ENCODE measurements at regions not wholly inside any gene's neighbourhood (a gene's known extent, or its start where the extent isn't known, plus 50 kb on each side); places are given as distances from the start of the nearest gene placed in this dataset.

GRCh38 chrX:47723083-47723482 lies 64.1 kb upstream of the UXT start:
- no peak overlapping the region for H2AFZ ChIP-seq (ENCODE audit: low read length)
- H3K4me3 ChIP-seq (replicated peaks in 1 of 3; ENCODE audit: insufficient read depth in 1 of 3, low read depth in 2 of 3, low read length in 3 of 3), result no peak overlapping the region
- H3K9me3 ChIP-seq (ENCODE audit: low read length), result no peaks in the 10 kb centered on the region
- no peaks in the 10 kb centered on the region for H3K27me3 ChIP-seq (ENCODE audit: control insufficient read depth in 1 of 2, insufficient read depth in 2 of 2, low read length in 2 of 2)
- ChIA-PET POLR2A (no interaction called here), CTCF (ENCODE audit: low intra/inter-chr PET ratio, low total read pairs) (no interaction called here)
- no peak overlapping the region for H3K27ac ChIP-seq (ENCODE audit: extremely low read length, insufficient read depth, low read length)
- intact Hi-C loops (cut with micrococcal nuclease; ENCODE audit: unreplicated experiment), result no loop called here
- H3K79me2 ChIP-seq (ENCODE audit: insufficient read depth, low read length), result no peaks in the 10 kb centered on the region
- 40% methylated on average over 2 of the region's 5 CpGs for WGBS (ENCODE audit: low lambda C conversion rate)
- DNase-seq (ENCODE audit: low spot score), result no peak
- no peaks in the 10 kb centered on the region for H3K36me3 ChIP-seq (replicated peaks in 1 of 2; ENCODE audit: control insufficient read depth in 1 of 2, insufficient read depth in 2 of 2, low read length in 2 of 2)
- in situ Hi-C loops (cut with HindIII; ENCODE audit: extremely low pct_ligation_motif_present, low pct_unique_long_range_greater_than_20kb), result no loop called here
- ATAC-seq, result no peak
- no peak overlapping the region for H3K4me2 ChIP-seq (ENCODE audit: low read depth, low read length)
- H3K9ac ChIP-seq (ENCODE audit: insufficient read depth, low read depth, low read length), result no peak overlapping the region
- BruUV-seq (replicated peaks), result no TSS peak
- H4K20me1 ChIP-seq (ENCODE audit: insufficient read depth, low read length), result no peaks in the 10 kb centered on the region
- no peak for TF ChIP-seq ELF4 (CRISPR knock-in tag; IDR thresholded peaks at IDR 0.05; ENCODE audit: borderline replicate concordance)
- no peak for TF ChIP-seq MAF1 (CRISPR knock-in tag; IDR thresholded peaks at IDR 0.05; ENCODE audit: borderline replicate concordance)
- no peak for TF ChIP-seq TP53 (CRISPR knock-in tag; conservative IDR thresholded peaks at IDR 0.05)
- TF ChIP-seq TBP (CRISPR knock-in tag; IDR thresholded peaks at IDR 0.05), result no peak
- TF ChIP-seq NRL (CRISPR knock-in tag; IDR thresholded peaks at IDR 0.05; ENCODE audit: borderline replicate concordance), result no peak
- no peak for TF ChIP-seq TFDP1 (CRISPR knock-in tag; IDR thresholded peaks at IDR 0.05; ENCODE audit: borderline replicate concordance)
- TF ChIP-seq PAF1 (CRISPR knock-in tag; IDR thresholded peaks at IDR 0.05), result no peak
- no peak for TF ChIP-seq GMEB1 (CRISPR knock-in tag; IDR thresholded peaks at IDR 0.05; ENCODE audit: borderline replicate concordance)
- no peak for TF ChIP-seq SP5 (CRISPR knock-in tag; IDR thresholded peaks at IDR 0.05; ENCODE audit: borderline replicate concordance, low read depth)
- TF ChIP-seq TFDP2 (CRISPR knock-in tag; IDR thresholded peaks at IDR 0.05), result no peak
- TF ChIP-seq MIER3 (CRISPR knock-in tag; IDR thresholded peaks at IDR 0.05; ENCODE audit: borderline replicate concordance), result no peak
- no peak for TF ChIP-seq RFXAP (CRISPR knock-in tag; IDR thresholded peaks at IDR 0.05; ENCODE audit: borderline replicate concordance)
- TF ChIP-seq KLF12 (CRISPR knock-in tag; IDR thresholded peaks at IDR 0.05; ENCODE audit: borderline replicate concordance), result no peak
- TF ChIP-seq IRF9 (CRISPR knock-in tag; IDR thresholded peaks at IDR 0.05; ENCODE audit: borderline replicate concordance), result no peak
- no peaks in the 10 kb centered on the region for H3K4me1 ChIP-seq (ENCODE audit: insufficient read depth, low read length)
- no peak for FAIRE-seq
